ENCODE measurements at regions not wholly inside any gene's neighbourhood (a gene's known extent, or its start where the extent isn't known, plus 50 kb on each side); places are given as distances from the start of the nearest gene placed in this dataset.

GRCh38 chr20:41877911-41878310 is 259.7 kb upstream of the CHD6 start:
- no peak overlapping the region for H3K4me2 ChIP-seq (ENCODE audit: low read length)
- no peak overlapping the region for H3K4me3 ChIP-seq (replicated peaks in 1 of 2; ENCODE audit: low read depth in 1 of 2, low read length in 2 of 2)
- TF ChIP-seq TCF7L2 (IDR thresholded peaks at IDR 0.05; ENCODE audit: borderline replicate concordance, extremely low read depth, insufficient read depth, insufficient read length) (no peak), SIN3A (IDR thresholded peaks at IDR 0.05; ENCODE audit: low read depth) (no peak), JUND (IDR thresholded peaks at IDR 0.05) (no peak), ZNF274 (IDR thresholded peaks at IDR 0.05; ENCODE audit: low read depth, low read length) (no peak), POLR2AphosphoS5 (IDR thresholded peaks at IDR 0.05; ENCODE audit: low read depth, low read length) (no peak), EGR1 (IDR thresholded peaks at IDR 0.05; ENCODE audit: low read depth) (no peak), RAD21 (IDR thresholded peaks at IDR 0.05; ENCODE audit: low read depth) (no peak), POLR2A (IDR thresholded peaks at IDR 0.05; ENCODE audit: borderline replicate concordance, extremely low read depth, insufficient read depth, insufficient read length) (no peak), CTCF (IDR thresholded peaks at IDR 0.05 in 2 of 3, conservative IDR thresholded peaks at IDR 0.05 in 1 of 3; ENCODE audit: borderline replicate concordance in 1 of 3, insufficient read depth in 1 of 3, low read depth in 2 of 3, low read length in 2 of 3) (no peak), FOSL1 (IDR thresholded peaks at IDR 0.05; ENCODE audit: low read depth) (no peak), EZH2phosphoT487 (IDR thresholded peaks at IDR 0.05; ENCODE audit: borderline replicate concordance) (no peak), EZH2 (IDR thresholded peaks at IDR 0.05) (no peak), CEBPB (IDR thresholded peaks at IDR 0.05; ENCODE audit: low read depth) (no peak), YY1 (IDR thresholded peaks at IDR 0.05; ENCODE audit: extremely low read depth, insufficient replicate concordance, low read depth, low read length) (no peak), CBX3 (IDR thresholded peaks at IDR 0.05; ENCODE audit: low read depth) (no peak), ZFX (IDR thresholded peaks at IDR 0.05) (no peak), SRF (IDR thresholded peaks at IDR 0.05; ENCODE audit: low read depth) (no peak)
- TF ChIP-seq, protein P1, sequence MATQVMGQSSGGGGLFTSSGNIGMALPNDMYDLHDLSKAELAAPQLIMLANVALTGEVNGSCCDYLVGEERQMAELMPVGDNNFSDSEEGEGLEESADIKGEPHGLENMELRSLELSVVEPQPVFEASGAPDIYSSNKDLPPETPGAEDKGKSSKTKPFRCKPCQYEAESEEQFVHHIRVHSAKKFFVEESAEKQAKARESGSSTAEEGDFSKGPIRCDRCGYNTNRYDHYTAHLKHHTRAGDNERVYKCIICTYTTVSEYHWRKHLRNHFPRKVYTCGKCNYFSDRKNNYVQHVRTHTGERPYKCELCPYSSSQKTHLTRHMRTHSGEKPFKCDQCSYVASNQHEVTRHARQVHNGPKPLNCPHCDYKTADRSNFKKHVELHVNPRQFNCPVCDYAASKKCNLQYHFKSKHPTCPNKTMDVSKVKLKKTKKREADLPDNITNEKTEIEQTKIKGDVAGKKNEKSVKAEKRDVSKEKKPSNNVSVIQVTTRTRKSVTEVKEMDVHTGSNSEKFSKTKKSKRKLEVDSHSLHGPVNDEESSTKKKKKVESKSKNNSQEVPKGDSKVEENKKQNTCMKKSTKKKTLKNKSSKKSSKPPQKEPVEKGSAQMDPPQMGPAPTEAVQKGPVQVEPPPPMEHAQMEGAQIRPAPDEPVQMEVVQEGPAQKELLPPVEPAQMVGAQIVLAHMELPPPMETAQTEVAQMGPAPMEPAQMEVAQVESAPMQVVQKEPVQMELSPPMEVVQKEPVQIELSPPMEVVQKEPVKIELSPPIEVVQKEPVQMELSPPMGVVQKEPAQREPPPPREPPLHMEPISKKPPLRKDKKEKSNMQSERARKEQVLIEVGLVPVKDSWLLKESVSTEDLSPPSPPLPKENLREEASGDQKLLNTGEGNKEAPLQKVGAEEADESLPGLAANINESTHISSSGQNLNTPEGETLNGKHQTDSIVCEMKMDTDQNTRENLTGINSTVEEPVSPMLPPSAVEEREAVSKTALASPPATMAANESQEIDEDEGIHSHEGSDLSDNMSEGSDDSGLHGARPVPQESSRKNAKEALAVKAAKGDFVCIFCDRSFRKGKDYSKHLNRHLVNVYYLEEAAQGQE (IDR thresholded peaks at IDR 0.05; ENCODE audit: low read depth): no peak
- TF ChIP-seq, protein P2, sequence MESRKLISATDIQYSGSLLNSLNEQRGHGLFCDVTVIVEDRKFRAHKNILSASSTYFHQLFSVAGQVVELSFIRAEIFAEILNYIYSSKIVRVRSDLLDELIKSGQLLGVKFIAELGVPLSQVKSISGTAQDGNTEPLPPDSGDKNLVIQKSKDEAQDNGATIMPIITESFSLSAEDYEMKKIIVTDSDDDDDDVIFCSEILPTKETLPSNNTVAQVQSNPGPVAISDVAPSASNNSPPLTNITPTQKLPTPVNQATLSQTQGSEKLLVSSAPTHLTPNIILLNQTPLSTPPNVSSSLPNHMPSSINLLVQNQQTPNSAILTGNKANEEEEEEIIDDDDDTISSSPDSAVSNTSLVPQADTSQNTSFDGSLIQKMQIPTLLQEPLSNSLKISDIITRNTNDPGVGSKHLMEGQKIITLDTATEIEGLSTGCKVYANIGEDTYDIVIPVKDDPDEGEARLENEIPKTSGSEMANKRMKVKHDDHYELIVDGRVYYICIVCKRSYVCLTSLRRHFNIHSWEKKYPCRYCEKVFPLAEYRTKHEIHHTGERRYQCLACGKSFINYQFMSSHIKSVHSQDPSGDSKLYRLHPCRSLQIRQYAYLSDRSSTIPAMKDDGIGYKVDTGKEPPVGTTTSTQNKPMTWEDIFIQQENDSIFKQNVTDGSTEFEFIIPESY (IDR thresholded peaks at IDR 0.05; ENCODE audit: extremely low read depth, insufficient replicate concordance, low read length): no peak
- TF ChIP-seq, protein P3, sequence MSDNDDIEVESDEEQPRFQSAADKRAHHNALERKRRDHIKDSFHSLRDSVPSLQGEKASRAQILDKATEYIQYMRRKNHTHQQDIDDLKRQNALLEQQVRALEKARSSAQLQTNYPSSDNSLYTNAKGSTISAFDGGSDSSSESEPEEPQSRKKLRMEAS (IDR thresholded peaks at IDR 0.05): no peak
- ATAC-seq (no peak), DNase-seq (ENCODE audit: low read depth, low spot score) (no peak)
- no peaks in the 10 kb centered on the region for H3K9me2 ChIP-seq (ENCODE audit: insufficient read depth)
- H3K79me2 ChIP-seq (ENCODE audit: insufficient read depth, low read length): no peaks in the 10 kb centered on the region
- no peaks in the 10 kb centered on the region for H3K27me3 ChIP-seq (ENCODE audit: insufficient read depth, low read length)
- no peaks in the 10 kb centered on the region for H3K9me3 ChIP-seq (ENCODE audit: control insufficient read depth in 1 of 2, insufficient read depth in 1 of 2, low read depth in 1 of 2, low read length in 2 of 2)
- no peaks in the 10 kb centered on the region for H3K36me3 ChIP-seq (ENCODE audit: control insufficient read depth in 1 of 2, insufficient read depth in 2 of 2, low read length in 2 of 2)
- intact Hi-C loops (cut with micrococcal nuclease): no loop called here
- ChIA-PET RAD21 (ENCODE audit: low non-redundant PET in 1 of 2, low total read pairs in 2 of 2, uncharacterized antibody in 2 of 2, unreplicated experiment in 2 of 2) (interaction anchor here in 1 of 2 experiments (0.7 kb wide), 1 partner anchor 179 kb away, joined by 3 read pairs; no protein-coding TSS in a partner anchor), POLR2A (no interaction called here), CTCF (no interaction called here)
- no peak overlapping the region for H3K27ac ChIP-seq (ENCODE audit: low read depth, low read length)
- no peaks in the 10 kb centered on the region for H3K4me1 ChIP-seq (ENCODE audit: control insufficient read depth in 1 of 2, insufficient read depth in 2 of 2, low read length in 2 of 2)
- BruUV-seq (replicated peaks): no TSS peak
- H4K20me1 ChIP-seq (ENCODE audit: insufficient read depth): no peaks in the 10 kb centered on the region
- H3K9ac ChIP-seq (ENCODE audit: low read length): no peak overlapping the region
- no peak overlapping the region for H2AFZ ChIP-seq (ENCODE audit: low read depth, low read length, poor library complexity, severe bottlenecking)
